Ishikawa (cell line): ENCODE measurements at regions not wholly inside any gene's neighbourhood (a gene's known extent, or its start where the extent isn't known, plus 50 kb on each side); places are given as distances from the start of the nearest gene placed in this dataset.

ENCODE experiments used
- EP300 ChIP-seq: IDR thresholded peaks from 2 replicates; pipeline ENCODE4 v1.6.1; 2012; ENCODE audit warnings: borderline replicate concordance
- FOXM1 ChIP-seq: IDR thresholded peaks from 2 replicates; pipeline ENCODE4 v1.6.1; 2012; ENCODE audit warnings: low read depth, borderline replicate concordance
- RAD21 ChIP-seq: IDR thresholded peaks from 2 replicates; pipeline ENCODE4 v1.6.1; 2012; ENCODE audit warnings: low read depth
- REST ChIP-seq: IDR thresholded peaks from 2 replicates; pipeline ENCODE4 v1.6.1; 2012; ENCODE audit warnings: low read depth, mild to moderate bottlenecking
- TAF1 ChIP-seq: IDR thresholded peaks from 2 replicates; pipeline ENCODE4 v1.6.1; 2012; ENCODE audit warnings: low read depth, mild to moderate bottlenecking
- TEAD4 ChIP-seq: IDR thresholded peaks from 2 replicates; pipeline ENCODE4 v1.6.1; 2012
- ZBTB7A ChIP-seq: IDR thresholded peaks from 2 replicates; pipeline ENCODE4 v1.6.1; 2012; ENCODE audit warnings: low read depth
- TF ChIP-seq, protein P1 (sequence below): IDR thresholded peaks from 2 replicates; pipeline ENCODE4 v1.6.1; 2012

DNA sequence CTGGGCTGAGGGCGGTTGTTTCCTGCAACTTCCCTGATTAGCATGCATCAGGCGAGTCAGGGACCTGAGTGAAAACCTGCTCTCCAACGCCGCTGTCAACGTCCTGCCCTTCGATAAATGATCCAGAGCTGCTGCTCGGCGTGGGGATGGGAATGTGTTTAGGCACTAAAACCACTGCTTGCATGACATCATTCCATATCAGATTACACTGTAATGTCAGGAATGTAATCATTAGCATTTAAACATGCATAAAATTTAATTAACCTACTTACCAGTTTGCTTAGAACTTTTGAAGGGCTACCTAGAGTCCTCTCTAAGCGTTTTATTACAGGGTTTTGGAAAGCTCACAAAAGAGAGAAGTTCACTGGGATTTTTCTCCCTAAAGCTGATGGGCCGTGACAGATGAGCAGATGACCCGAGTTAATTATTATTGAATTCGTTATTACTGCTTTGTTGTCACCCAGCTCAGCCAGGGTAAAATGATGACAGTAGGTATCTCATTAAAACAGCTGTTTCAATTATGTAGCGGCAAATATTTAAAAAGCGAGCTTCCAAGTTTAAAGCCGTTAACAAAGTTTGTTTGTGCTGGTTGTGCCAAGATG lies 685.6 kb upstream of the SALL3 start:
- TF ChIP-seq FOXM1: no peak
- no peak for TF ChIP-seq TAF1
- TF ChIP-seq ZBTB7A: no peak
- TF ChIP-seq, protein P1, sequence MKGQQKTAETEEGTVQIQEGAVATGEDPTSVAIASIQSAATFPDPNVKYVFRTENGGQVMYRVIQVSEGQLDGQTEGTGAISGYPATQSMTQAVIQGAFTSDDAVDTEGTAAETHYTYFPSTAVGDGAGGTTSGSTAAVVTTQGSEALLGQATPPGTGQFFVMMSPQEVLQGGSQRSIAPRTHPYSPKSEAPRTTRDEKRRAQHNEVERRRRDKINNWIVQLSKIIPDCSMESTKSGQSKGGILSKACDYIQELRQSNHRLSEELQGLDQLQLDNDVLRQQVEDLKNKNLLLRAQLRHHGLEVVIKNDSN: no peak
- no peak for TF ChIP-seq RAD21
- no peak for TF ChIP-seq TEAD4
- no peak for TF ChIP-seq REST
- no peak for TF ChIP-seq EP300
